ENCODE measurements at regions not wholly inside any gene's neighbourhood (a gene's known extent, or its start where the extent isn't known, plus 50 kb on each side); places are given as distances from the start of the nearest gene placed in this dataset.

DNA sequence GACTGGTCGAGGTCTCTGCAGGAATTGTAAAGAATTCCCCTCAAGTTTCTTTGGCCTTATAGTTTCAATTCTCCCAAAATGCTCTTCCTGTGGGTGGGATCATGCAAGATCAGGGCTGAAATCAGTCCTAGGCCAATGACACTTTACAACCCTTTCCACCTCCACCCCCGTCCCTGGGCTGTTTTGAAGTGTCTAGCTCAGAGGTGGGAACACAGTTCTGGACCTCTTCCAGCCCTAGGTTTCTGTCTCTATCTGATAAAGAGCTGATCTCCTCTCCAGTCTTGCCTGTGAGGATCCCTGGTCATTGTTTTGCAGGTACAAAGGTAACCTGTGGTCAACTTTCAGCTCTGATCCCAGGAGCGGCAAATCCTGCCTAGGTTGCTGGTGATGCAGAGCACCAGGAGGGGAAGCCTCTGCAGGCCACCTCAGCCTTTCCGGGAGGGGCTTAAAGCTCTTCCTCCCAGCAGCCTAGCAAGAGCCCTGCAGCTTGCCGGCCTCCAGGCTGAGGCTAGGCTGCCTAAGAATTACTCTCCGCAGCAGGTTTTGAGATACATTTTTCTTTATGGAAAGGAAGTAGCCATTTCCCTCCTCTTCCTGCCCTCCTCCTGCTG is 69.8 kb upstream of the WIPF1 start:
- no peak for DNase-seq

GRCh38 chr2:174666845-174667244 is 69.2 kb upstream of the WIPF1 start:
- DNase-seq, result no peak

DNA sequence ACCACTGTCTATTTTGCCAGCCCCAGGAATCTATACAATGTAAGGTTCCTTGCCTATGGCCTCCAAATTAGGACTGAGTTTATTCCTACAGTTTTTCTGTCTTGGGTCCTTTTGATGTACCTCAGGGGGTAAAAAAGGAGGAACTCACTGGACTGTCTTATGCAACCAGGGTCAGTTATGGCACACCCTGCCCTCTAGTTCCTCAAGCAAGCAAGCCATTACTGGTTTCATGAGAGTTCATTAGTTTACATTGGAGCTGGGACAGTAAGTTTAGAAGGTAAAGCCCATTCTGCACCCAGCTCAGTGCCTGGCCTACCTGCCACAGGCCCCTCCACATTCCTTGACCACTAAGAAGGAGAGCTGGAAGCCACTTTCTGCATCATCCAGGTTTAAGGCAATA is 68.7 kb upstream of the WIPF1 start:
- no peak for DNase-seq

GRCh38 chr2:174664084-174664759 is 66.6 kb upstream of the WIPF1 start:
- DNase-seq, result no peak

- DNase-seq, result no peak
Observed at GRCh38 chr2:174663550-174663949, 65.9 kb upstream of the WIPF1 start.

GRCh38 chr2:174662859-174663258 is 65.3 kb upstream of the WIPF1 start:
- DNase-seq, result no peak

- DNase-seq, result no peak
Observed at GRCh38 chr2:174662459-174662858, 64.9 kb upstream of the WIPF1 start.

DNA sequence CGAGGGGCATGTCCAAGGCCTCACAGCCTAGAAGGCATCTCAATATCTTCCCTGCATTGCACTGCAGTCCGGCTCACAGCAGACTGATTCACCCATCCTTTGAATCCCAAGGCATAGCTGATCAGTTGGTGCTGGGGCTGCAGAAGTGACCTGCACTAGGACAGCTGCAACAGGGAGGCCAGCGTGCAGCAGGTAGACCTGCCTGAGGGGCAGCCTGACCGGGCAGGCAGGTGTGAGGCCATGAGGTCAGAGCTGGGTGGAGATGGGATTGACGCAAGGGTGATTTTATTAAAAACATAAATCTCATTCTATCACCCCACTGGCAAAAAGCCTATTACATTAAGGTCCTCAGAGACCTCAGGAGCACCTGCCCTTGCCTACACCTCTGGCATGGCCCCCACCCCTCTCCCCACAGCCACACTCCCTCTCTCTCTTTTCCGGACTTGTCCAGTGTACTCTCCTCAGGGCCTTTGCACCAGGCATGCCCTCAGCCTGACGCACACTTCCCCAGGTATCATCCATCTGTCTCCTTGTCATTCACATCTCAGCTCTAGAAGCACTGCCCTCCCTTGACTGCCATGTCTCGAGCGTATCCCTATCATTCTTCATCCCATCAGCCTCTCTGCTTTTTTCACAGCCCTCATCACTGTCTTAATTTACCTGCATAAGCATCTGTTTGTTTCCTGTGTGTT is 63.5 kb upstream of the WIPF1 start:
- DNase-seq, result no peak

- no peak for DNase-seq
Observed at GRCh38 chr2:174659069-174659900, 61.7 kb upstream of the WIPF1 start.

GRCh38 chr2:174656676-174657176 is 59.1 kb upstream of the WIPF1 start:
- no peak for DNase-seq

- DNase-seq, result no peak
Observed at GRCh38 chr2:174656035-174656434, 58.4 kb upstream of the WIPF1 start.

GRCh38 chr2:174654419-174654941 is 56.9 kb upstream of the WIPF1 start:
- DNase-seq, result no peak

- DNase-seq, result no peak
Observed at GRCh38 chr2:174648896-174649295, 51.3 kb upstream of the WIPF1 start.
